SH-SY5Y (cell line): ENCODE measurements at regions not wholly inside any gene's neighbourhood (a gene's known extent, or its start where the extent isn't known, plus 50 kb on each side); places are given as distances from the start of the nearest gene placed in this dataset.

Experiments
- GATA2 ChIP-seq: IDR thresholded peaks from 2 replicates; pipeline ENCODE4 v1.6.1; 2011; ENCODE audit warnings: mild to moderate bottlenecking, low read depth, low read length
- GATA3 ChIP-seq: IDR thresholded peaks from 2 replicates; pipeline ENCODE4 v1.6.1; 2011; ENCODE audit warnings: low read depth, mild to moderate bottlenecking, low read length, moderate library complexity

DNA sequence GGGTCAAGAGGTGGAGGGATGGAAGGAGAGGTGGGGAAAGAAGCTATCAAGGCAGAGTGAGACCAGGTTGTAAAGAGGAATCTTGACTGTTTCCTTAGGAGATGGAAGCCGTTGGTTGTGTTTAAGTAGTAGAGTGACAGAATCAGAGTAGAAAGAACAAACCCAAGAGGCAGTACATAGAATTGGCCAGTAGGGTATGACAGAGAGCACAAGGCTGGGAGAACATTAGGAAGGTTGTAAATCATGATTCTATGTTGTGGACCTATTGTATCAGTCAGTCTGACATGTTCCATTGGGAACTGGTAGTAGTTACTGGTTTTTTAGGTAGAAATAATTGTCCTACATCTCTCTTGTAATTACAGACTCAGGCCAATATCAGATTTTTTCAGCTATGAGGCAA lies 486.9 kb upstream of the USP24 start:
- TF ChIP-seq GATA3 (no peak), GATA2 (no peak)
